ENCODE measurements at regions not wholly inside any gene's neighbourhood (a gene's known extent, or its start where the extent isn't known, plus 50 kb on each side); places are given as distances from the start of the nearest gene placed in this dataset.

DNA sequence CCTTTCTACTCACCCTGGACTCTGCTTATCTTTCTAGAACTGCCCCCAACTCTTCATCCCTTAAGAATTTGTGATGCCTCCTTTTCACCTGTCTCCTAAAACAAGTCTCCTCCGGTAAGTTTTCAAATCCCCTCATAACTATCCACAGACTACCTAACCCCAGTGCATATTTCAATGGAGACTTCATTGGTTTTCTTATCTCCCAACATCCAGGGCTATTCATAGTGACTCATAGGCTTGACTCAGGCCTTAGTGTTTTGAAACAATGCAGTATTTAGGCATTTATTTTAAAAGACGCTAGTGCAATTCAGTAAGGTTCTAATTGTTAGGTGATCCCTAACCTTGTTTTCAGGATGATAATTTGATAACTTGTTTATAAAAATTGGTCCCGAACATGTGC, 399.2 kb downstream of the CPS1 start:
- TF ChIP-seq POLR2AphosphoS2 (conservative IDR thresholded peaks at IDR 0.05; ENCODE audit: low read length) (no peak), KDM5A (IDR thresholded peaks at IDR 0.05) (no peak), RAD21 (conservative IDR thresholded peaks at IDR 0.05 in 1 of 2, IDR thresholded peaks at IDR 0.05 in 1 of 2) (no peak), HOXB5 (CRISPR knock-in tag; IDR thresholded peaks at IDR 0.05) (no peak), EHMT2 (IDR thresholded peaks at IDR 0.05; ENCODE audit: low read depth) (no peak), POLR2A (IDR thresholded peaks at IDR 0.05; ENCODE audit: low read length) (no peak), CEBPB (IDR thresholded peaks at IDR 0.05) (no peak), NPAS2 (CRISPR knock-in tag; IDR thresholded peaks at IDR 0.05; ENCODE audit: borderline replicate concordance) (no peak), CHD2 (IDR thresholded peaks at IDR 0.05; ENCODE audit: low read length, partially characterized antibody) (no peak), NFE2L2 (conservative IDR thresholded peaks at IDR 0.05; ENCODE audit: low read length) (no peak)
- TF ChIP-seq, protein P1, sequence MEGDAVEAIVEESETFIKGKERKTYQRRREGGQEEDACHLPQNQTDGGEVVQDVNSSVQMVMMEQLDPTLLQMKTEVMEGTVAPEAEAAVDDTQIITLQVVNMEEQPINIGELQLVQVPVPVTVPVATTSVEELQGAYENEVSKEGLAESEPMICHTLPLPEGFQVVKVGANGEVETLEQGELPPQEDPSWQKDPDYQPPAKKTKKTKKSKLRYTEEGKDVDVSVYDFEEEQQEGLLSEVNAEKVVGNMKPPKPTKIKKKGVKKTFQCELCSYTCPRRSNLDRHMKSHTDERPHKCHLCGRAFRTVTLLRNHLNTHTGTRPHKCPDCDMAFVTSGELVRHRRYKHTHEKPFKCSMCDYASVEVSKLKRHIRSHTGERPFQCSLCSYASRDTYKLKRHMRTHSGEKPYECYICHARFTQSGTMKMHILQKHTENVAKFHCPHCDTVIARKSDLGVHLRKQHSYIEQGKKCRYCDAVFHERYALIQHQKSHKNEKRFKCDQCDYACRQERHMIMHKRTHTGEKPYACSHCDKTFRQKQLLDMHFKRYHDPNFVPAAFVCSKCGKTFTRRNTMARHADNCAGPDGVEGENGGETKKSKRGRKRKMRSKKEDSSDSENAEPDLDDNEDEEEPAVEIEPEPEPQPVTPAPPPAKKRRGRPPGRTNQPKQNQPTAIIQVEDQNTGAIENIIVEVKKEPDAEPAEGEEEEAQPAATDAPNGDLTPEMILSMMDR (IDR thresholded peaks at IDR 0.05): no peak
- TF ChIP-seq, protein P2, sequence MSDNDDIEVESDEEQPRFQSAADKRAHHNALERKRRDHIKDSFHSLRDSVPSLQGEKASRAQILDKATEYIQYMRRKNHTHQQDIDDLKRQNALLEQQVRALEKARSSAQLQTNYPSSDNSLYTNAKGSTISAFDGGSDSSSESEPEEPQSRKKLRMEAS (IDR thresholded peaks at IDR 0.05): no peak
- TF ChIP-seq, protein P3, sequence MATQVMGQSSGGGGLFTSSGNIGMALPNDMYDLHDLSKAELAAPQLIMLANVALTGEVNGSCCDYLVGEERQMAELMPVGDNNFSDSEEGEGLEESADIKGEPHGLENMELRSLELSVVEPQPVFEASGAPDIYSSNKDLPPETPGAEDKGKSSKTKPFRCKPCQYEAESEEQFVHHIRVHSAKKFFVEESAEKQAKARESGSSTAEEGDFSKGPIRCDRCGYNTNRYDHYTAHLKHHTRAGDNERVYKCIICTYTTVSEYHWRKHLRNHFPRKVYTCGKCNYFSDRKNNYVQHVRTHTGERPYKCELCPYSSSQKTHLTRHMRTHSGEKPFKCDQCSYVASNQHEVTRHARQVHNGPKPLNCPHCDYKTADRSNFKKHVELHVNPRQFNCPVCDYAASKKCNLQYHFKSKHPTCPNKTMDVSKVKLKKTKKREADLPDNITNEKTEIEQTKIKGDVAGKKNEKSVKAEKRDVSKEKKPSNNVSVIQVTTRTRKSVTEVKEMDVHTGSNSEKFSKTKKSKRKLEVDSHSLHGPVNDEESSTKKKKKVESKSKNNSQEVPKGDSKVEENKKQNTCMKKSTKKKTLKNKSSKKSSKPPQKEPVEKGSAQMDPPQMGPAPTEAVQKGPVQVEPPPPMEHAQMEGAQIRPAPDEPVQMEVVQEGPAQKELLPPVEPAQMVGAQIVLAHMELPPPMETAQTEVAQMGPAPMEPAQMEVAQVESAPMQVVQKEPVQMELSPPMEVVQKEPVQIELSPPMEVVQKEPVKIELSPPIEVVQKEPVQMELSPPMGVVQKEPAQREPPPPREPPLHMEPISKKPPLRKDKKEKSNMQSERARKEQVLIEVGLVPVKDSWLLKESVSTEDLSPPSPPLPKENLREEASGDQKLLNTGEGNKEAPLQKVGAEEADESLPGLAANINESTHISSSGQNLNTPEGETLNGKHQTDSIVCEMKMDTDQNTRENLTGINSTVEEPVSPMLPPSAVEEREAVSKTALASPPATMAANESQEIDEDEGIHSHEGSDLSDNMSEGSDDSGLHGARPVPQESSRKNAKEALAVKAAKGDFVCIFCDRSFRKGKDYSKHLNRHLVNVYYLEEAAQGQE (IDR thresholded peaks at IDR 0.05): no peak

All from A549 (cell line).